OCI-LY1 (cell line): ENCODE measurements at regions not wholly inside any gene's neighbourhood (a gene's known extent, or its start where the extent isn't known, plus 50 kb on each side); places are given as distances from the start of the nearest gene placed in this dataset.

Experiments used
- H2AFZ ChIP-seq: fragments of 200-600 bp; sonication (generic), shearing (Covaris generic); 2 replicates; pipeline ENCODE4 v1.6.0; 2014; ENCODE audit warnings: antibody characterized with exemption, mild to moderate bottlenecking, low read length
- H3F3A ChIP-seq: fragments of 200-600 bp; sonication (generic), shearing (Covaris generic); 2 replicates; pipeline ENCODE4 v1.6.0; 2014; ENCODE audit warnings: mild to moderate bottlenecking, antibody characterized with exemption, low read length, moderate library complexity; ENCODE audit not compliant: insufficient read depth
- H3K27ac ChIP-seq: fragments of 200-600 bp; sonication (generic); 2 replicates; pipeline ENCODE4 v1.5.1; 2014; ENCODE audit warnings: low read length, mixed run types, mild to moderate bottlenecking, low read depth; ENCODE audit not compliant: poor library complexity, severe bottlenecking
- H3K27me3 ChIP-seq: fragments of 200-600 bp; sonication (generic); 2 replicates; pipeline ENCODE4 v1.6.0; 2014; ENCODE audit warnings: antibody characterized with exemption, mild to moderate bottlenecking, low read length, moderate library complexity; ENCODE audit not compliant: insufficient read depth
- H3K36me3 ChIP-seq: fragments of 200-600 bp; sonication (generic); 2 replicates; pipeline ENCODE4 v1.6.1; 2014; ENCODE audit warnings: mild to moderate bottlenecking, antibody characterized with exemption, low read length, moderate library complexity, mixed read lengths; ENCODE audit not compliant: insufficient read depth
- H3K4me1 ChIP-seq: fragments of 200-600 bp; sonication (generic); 2 replicates; pipeline ENCODE4 v1.5.1; 2014; ENCODE audit warnings: mild to moderate bottlenecking, low read length, moderate library complexity; ENCODE audit not compliant: insufficient read depth, severe bottlenecking
- H3K4me2 ChIP-seq: fragments of 200-600 bp; sonication (generic), shearing (Covaris generic); 2 replicates; pipeline ENCODE4 v1.6.1; 2014; ENCODE audit warnings: low read length
- H3K4me3 ChIP-seq: fragments of 200-600 bp; sonication (generic); 2 replicates; pipeline ENCODE4 v1.5.1; 2014; ENCODE audit warnings: low read length, low read depth, mild to moderate bottlenecking, mixed read lengths; ENCODE audit not compliant: poor library complexity, severe bottlenecking
- H3K79me2 ChIP-seq: fragments of 200-600 bp; shearing (Covaris generic); 2 replicates; pipeline ENCODE4 v1.6.1; 2016; ENCODE audit warnings: mixed run types, low read length, mixed read lengths; ENCODE audit not compliant: insufficient read depth
- H3K9ac ChIP-seq: fragments of 200-600 bp; sonication (generic), shearing (Covaris generic); 2 replicates; pipeline ENCODE4 v1.6.1; 2014; ENCODE audit warnings: mild to moderate bottlenecking, low read length, mixed read lengths
- H3K9me2 ChIP-seq: fragments of 200-600 bp; sonication (generic), shearing (Covaris generic); 2 replicates; pipeline ENCODE4 v1.6.1; 2014; ENCODE audit warnings: low read depth, mild to moderate bottlenecking, low read length, mixed read lengths
- H3K9me3 ChIP-seq: fragments of 200-600 bp; shearing (Covaris generic); 2 replicates; pipeline ENCODE4 v1.6.1; 2014; ENCODE audit warnings: low read length, mixed read lengths
- H4K20me1 ChIP-seq: fragments of 200-600 bp; sonication (generic), shearing (Covaris generic); 2 replicates; pipeline ENCODE4 v1.6.0; 2016; ENCODE audit warnings: mild to moderate bottlenecking, low read length; ENCODE audit not compliant: insufficient read depth
- CTCF ChIP-seq: fragments of 200-600 bp; sonication (generic), shearing (Covaris generic); IDR thresholded peaks from 2 replicates; pipeline ENCODE4 v1.5.1; 2017; ENCODE audit warnings: mild to moderate bottlenecking, antibody characterized with exemption, low read length, moderate library complexity, mixed read lengths
- EZH2 ChIP-seq: fragments of 200-600 bp; sonication (generic), shearing (Covaris generic); IDR thresholded peaks from 2 replicates; pipeline ENCODE4 v1.8.0; 2017; ENCODE audit warnings: borderline replicate concordance, mixed run types, mild to moderate bottlenecking, antibody characterized with exemption, low read length, moderate library complexity, mixed read lengths

DNA sequence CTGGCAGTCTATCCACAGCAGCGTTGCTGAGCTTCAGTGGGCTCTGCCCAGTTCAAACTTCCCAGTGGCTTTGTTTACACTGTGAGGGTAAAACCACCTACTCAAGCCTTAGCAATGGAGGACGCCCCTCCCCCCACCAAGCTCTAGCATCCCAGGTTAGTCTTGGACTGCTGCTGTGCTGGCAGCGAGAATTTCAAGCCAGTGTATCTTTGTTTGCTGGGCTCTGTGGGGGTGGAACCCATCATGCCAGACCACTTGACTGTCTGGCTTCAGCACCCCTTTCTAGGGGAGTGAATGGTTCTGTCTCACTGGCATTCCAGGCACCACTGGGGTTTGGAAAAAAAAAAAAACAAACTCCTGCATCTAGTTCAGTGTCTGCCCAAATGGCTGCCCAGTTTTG lies 249.7 kb upstream of the SYNCRIP start:
- no peak overlapping the region for H3K4me2 ChIP-seq
- H3F3A ChIP-seq, result no peaks in the 10 kb centered on the region
- no peaks in the 10 kb centered on the region for H3K79me2 ChIP-seq
- H3K36me3 ChIP-seq, result no peaks in the 10 kb centered on the region
- TF ChIP-seq EZH2 (no peak), CTCF (no peak)
- H3K27me3 ChIP-seq, result no peaks in the 10 kb centered on the region
- no peak overlapping the region for H3K9ac ChIP-seq
- H3K27ac ChIP-seq, result no peak overlapping the region
- H3K4me1 ChIP-seq, result no peaks in the 10 kb centered on the region
- no peak overlapping the region for H2AFZ ChIP-seq
- no peaks in the 10 kb centered on the region for H4K20me1 ChIP-seq
- H3K9me2 ChIP-seq, result no peaks in the 10 kb centered on the region
- no peaks in the 10 kb centered on the region for H3K9me3 ChIP-seq
- H3K4me3 ChIP-seq, result no peak overlapping the region

DNA sequence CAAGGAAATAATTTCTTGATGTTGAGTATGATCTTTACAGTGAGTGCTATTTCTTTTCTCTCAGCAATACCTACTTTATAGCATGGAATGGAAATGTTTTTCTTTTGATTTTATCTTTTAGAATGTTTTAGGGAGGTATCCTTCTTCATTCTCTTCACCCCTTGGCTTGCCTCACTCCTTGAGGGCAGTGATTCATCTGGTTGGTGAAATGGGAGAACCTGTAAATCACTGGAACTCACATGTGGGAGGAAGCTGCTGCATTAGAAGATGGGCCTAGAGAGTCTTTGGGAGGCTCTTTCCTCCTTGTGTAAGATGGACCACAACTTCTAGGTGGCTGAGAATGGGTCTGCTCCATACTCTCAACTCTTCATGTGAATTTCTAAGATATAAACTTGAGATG lies 244.8 kb upstream of the SYNCRIP start:
- H3K36me3 ChIP-seq, result no peaks in the 10 kb centered on the region

DNA sequence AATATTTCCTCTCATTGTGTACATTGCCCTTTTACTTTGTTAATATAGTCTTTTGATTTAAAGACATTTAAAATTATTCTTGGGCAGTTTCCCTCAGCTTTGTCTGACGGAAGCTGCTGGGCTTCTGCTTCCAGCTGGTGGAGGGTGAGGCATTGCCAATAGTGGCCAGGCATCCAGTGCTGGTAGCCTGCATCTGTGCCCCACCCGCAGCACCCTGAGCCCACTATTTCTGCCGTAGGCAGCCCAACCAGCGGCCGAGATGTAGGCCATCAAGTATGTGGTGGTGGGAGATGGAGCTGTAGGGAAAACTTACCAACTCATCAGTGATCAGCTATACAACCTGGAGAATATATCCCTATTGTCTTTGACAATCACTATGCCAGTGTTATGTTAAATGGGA lies 226.0 kb upstream of the SYNCRIP start:
- Histone ChIP-seq H3K27me3 (no peaks in the 10 kb centered on the region), H3K27ac (no peak overlapping the region), H3K9me3 (no peaks in the 10 kb centered on the region), H2AFZ (no peak overlapping the region), H3K79me2 (no peaks in the 10 kb centered on the region), H4K20me1 (no peaks in the 10 kb centered on the region), H3K36me3 (no peaks in the 10 kb centered on the region), H3K4me1 (no peaks in the 10 kb centered on the region), H3K9ac (no peak overlapping the region), H3K9me2 (no peaks in the 10 kb centered on the region), H3F3A (no peaks in the 10 kb centered on the region), H3K4me3 (no peak overlapping the region), H3K4me2 (no peak overlapping the region)
- TF ChIP-seq EZH2 (no peak), CTCF (no peak)

More for the DNA sequence above, 244.8 kb upstream of the SYNCRIP start:
- Histone ChIP-seq H3K4me2 (no peak overlapping the region), H3K4me1 (no peaks in the 10 kb centered on the region), H3K27ac (no peak overlapping the region), H3K4me3 (no peak overlapping the region), H2AFZ (no peak overlapping the region), H3K9ac (no peak overlapping the region), H3K9me3 (no peaks in the 10 kb centered on the region), H4K20me1 (no peaks in the 10 kb centered on the region), H3K27me3 (no peaks in the 10 kb centered on the region), H3K79me2 (no peaks in the 10 kb centered on the region), H3F3A (no peaks in the 10 kb centered on the region), H3K9me2 (no peaks in the 10 kb centered on the region)
- no peak for TF ChIP-seq CTCF
